ENCODE measurements at regions not wholly inside any gene's neighbourhood (a gene's known extent, or its start where the extent isn't known, plus 50 kb on each side); places are given as distances from the start of the nearest gene placed in this dataset.

GRCh38 chr11:70743329-70743728 is 345.0 kb downstream of the CTTN start:
- Histone ChIP-seq H2AFZ (ENCODE audit: low read depth, low read length, severe bottlenecking) (no peak overlapping the region), H3K27me3 (ENCODE audit: low read length) (no peaks in the 10 kb centered on the region), H3K27ac (ENCODE audit: low read depth, low read length) (no peak overlapping the region)

GRCh38 chr11:70743941-70744351 is 345.6 kb downstream of the CTTN start:
- no peaks in the 10 kb centered on the region for H3K9me3 ChIP-seq (ENCODE audit: insufficient read depth, low read length)
- no peak overlapping the region for H3K4me3 ChIP-seq (ENCODE audit: insufficient read depth, low read length, poor library complexity, severe bottlenecking)
- no peak overlapping the region for H3K27ac ChIP-seq (ENCODE audit: low read depth, low read length)
- no peaks in the 10 kb centered on the region for H3K9me2 ChIP-seq (replicated peaks; ENCODE audit: insufficient read depth, low read length)
- no peak for TF ChIP-seq CTCF (IDR thresholded peaks at IDR 0.05; ENCODE audit: insufficient read depth, low read length, poor library complexity, severe bottlenecking)
- TF ChIP-seq EZH2phosphoT487 (conservative IDR thresholded peaks at IDR 0.05; ENCODE audit: low read length) = no peak
- H3K4me2 ChIP-seq (ENCODE audit: low read depth, low read length, poor library complexity, severe bottlenecking) = no peak overlapping the region
- no peak overlapping the region for H2AFZ ChIP-seq (ENCODE audit: low read depth, low read length, severe bottlenecking)
- no peaks in the 10 kb centered on the region for H3K36me3 ChIP-seq (ENCODE audit: low read length)
- no peaks in the 10 kb centered on the region for H3K27me3 ChIP-seq (ENCODE audit: low read length)
- no peaks in the 10 kb centered on the region for H3K79me2 ChIP-seq (ENCODE audit: insufficient read depth, low read length)
- H3F3A ChIP-seq (ENCODE audit: insufficient read depth) = no peaks in the 10 kb centered on the region
- H4K20me1 ChIP-seq (ENCODE audit: low read depth, low read length) = no peaks in the 10 kb centered on the region
- no peak overlapping the region for H3K9ac ChIP-seq (ENCODE audit: low read length)

More at GRCh38 chr11:70743329-70743728, 345.0 kb downstream of the CTTN start:
- TF ChIP-seq EZH2phosphoT487 (conservative IDR thresholded peaks at IDR 0.05; ENCODE audit: low read length) = no peak
- no peak for TF ChIP-seq CTCF (IDR thresholded peaks at IDR 0.05; ENCODE audit: insufficient read depth, low read length, poor library complexity, severe bottlenecking)
- no peak overlapping the region for H3K4me3 ChIP-seq (ENCODE audit: insufficient read depth, low read length, poor library complexity, severe bottlenecking)
- H3K9me2 ChIP-seq (replicated peaks; ENCODE audit: insufficient read depth, low read length) = no peaks in the 10 kb centered on the region
- H3K79me2 ChIP-seq (ENCODE audit: insufficient read depth, low read length) = no peaks in the 10 kb centered on the region
- no peak overlapping the region for H3K9ac ChIP-seq (ENCODE audit: low read length)
- no peaks in the 10 kb centered on the region for H3K9me3 ChIP-seq (ENCODE audit: insufficient read depth, low read length)
- H3F3A ChIP-seq (ENCODE audit: insufficient read depth) = no peaks in the 10 kb centered on the region
- H3K4me2 ChIP-seq (ENCODE audit: low read depth, low read length, poor library complexity, severe bottlenecking) = no peak overlapping the region
- H3K36me3 ChIP-seq (ENCODE audit: low read length) = no peaks in the 10 kb centered on the region
- H4K20me1 ChIP-seq (ENCODE audit: low read depth, low read length) = no peaks in the 10 kb centered on the region

- Histone ChIP-seq H3K4me2 (ENCODE audit: low read depth, low read length, poor library complexity, severe bottlenecking) (no peak overlapping the region), H3K9me3 (ENCODE audit: insufficient read depth, low read length) (no peaks in the 10 kb centered on the region), H3K79me2 (ENCODE audit: insufficient read depth, low read length) (no peaks in the 10 kb centered on the region), H4K20me1 (ENCODE audit: low read depth, low read length) (no peaks in the 10 kb centered on the region), H3K9ac (ENCODE audit: low read length) (no peak overlapping the region), H3K4me3 (ENCODE audit: insufficient read depth, low read length, poor library complexity, severe bottlenecking) (no peak overlapping the region), H3K27ac (ENCODE audit: low read depth, low read length) (no peak overlapping the region), H3F3A (ENCODE audit: insufficient read depth) (no peaks in the 10 kb centered on the region), H3K36me3 (ENCODE audit: low read length) (no peaks in the 10 kb centered on the region), H2AFZ (ENCODE audit: low read depth, low read length, severe bottlenecking) (no peak overlapping the region), H3K9me2 (replicated peaks; ENCODE audit: insufficient read depth, low read length) (no peaks in the 10 kb centered on the region), H3K27me3 (ENCODE audit: low read length) (no peaks in the 10 kb centered on the region)
- TF ChIP-seq CTCF (IDR thresholded peaks at IDR 0.05; ENCODE audit: insufficient read depth, low read length, poor library complexity, severe bottlenecking) = no peak
- TF ChIP-seq EZH2phosphoT487 (conservative IDR thresholded peaks at IDR 0.05; ENCODE audit: low read length) = no peak
These were observed 346.3 kb downstream of the CTTN start for GRCh38 chr11:70744396-70745185.
